ENCODE measurements at regions not wholly inside any gene's neighbourhood (a gene's known extent, or its start where the extent isn't known, plus 50 kb on each side); places are given as distances from the start of the nearest gene placed in this dataset.

- DNase-seq (no peak), ATAC-seq (no peak)
- intact Hi-C loops (cut with DNase I), result no loop called here
These were observed 119.7 kb upstream of the CD82 start for GRCh38 chr11:44445500-44446365.

DNA sequence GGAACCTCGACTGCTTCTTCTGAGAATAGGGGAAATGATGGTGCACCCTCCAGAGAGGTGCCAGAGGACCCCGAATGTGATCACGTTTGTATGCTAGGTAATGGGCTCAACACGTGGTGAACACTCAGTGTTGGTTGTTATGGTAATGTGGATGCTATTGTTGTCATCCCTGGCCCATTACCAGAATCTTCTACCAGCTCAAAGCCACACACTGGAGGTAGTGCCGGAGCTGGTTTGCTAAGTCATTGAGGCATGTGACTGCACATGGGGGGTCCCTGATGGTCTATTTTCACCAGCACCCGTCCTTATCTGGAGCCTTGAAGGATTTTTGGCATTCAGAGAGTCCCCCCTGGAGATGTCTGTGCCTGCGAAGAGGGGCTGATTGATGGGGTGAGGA is 119.1 kb upstream of the CD82 start:
- intact Hi-C loops (cut with DNase I), result no loop called here
- no peak for ATAC-seq
- DNase-seq, result no peak

DNA sequence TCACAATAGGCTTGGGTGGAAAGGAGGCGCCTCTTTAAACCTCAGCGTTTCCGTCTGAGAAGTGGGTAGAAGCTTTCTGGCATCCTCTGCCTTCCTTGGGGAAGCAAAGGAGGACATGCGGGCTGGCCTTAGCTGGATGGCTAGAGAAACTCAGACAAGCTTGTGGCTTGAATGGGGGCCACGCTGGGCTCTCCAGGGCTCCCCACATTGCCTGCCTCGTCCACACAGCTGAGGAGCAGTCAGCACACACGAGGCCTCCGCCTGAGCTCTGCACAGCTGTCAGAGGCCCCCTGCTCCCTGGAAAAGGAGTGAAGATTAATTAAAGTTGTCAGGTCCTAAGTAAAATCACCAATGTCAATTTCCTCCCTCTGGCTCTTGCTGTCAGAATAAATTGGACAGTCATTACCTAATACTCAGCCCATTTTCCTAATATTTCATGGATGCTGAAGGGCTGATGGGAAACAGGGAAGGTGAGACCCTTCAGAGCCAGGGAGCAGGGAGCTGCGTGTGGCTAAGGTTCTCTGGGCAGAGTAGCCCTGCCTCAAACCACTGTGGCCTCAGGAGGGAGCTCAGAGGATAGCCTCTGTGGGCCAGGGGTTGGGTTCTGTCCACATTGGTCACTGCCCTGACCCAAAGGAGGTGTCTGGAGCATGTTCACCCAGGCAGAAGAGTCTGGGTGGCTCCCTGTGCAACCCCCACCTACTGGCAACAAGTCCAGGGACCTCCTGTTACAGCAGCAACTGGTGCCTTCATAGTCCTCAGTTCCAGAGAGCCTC is 118.3 kb upstream of the CD82 start:
- intact Hi-C loops (cut with DNase I), result no loop called here
- DNase-seq (no peak), ATAC-seq (no peak)

DNA sequence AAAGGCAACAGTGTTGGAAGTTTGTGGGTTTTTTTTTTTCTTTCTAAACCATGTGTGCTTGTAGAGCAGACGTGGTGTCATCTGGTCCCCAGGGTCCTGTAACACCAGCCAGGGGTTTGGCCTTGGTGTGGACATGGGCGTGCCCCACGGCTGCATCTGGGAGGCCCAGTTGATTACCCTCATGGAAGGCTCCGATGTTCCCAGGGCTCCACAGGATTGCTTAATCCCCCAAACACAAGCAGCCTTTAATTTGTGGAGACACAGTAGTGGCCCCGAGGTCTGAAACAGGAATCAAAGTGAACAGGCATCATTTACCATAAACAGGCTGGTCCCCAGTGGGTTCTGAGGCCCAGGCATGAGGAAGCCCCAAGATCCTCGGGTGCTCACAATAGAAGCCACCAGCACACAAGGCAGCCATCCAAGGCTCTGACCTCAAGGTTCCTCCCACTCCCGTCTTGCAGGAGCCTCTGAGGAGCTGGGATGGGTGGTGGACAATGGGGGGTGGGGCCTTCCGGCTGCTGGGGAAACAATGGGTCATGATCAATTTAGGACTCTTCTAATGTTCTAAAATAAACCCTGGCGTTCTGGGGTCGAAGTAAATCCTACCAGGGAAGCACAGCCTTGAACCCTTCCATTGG is 115.0 kb upstream of the CD82 start:
- intact Hi-C loops (cut with DNase I), result no loop called here
- ATAC-seq (peak; percentile 41 to 69), DNase-seq (peak; percentile 36)

DNA sequence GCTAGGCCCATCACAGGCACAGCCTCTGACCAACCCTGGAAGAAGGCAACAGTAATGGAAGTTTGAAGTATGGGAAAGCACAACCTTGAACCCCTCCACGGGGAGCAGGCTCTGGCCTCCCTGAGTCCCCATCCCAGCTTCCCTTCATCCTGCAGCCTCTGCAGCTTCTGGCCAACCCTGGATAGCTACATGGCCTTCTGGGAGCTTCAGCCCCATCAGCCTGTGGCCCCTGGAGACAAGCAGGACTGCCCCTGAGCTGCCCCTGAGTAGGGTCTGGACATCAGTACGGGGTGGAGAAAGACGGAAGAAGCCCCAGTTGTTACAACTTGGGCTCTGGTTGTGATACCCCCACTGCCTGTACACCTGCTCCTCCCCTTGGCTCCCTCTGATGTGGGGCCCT is 113.8 kb upstream of the CD82 start:
- DNase-seq (no peak), ATAC-seq (no peak)
- intact Hi-C loops (cut with DNase I), result no loop called here

DNA sequence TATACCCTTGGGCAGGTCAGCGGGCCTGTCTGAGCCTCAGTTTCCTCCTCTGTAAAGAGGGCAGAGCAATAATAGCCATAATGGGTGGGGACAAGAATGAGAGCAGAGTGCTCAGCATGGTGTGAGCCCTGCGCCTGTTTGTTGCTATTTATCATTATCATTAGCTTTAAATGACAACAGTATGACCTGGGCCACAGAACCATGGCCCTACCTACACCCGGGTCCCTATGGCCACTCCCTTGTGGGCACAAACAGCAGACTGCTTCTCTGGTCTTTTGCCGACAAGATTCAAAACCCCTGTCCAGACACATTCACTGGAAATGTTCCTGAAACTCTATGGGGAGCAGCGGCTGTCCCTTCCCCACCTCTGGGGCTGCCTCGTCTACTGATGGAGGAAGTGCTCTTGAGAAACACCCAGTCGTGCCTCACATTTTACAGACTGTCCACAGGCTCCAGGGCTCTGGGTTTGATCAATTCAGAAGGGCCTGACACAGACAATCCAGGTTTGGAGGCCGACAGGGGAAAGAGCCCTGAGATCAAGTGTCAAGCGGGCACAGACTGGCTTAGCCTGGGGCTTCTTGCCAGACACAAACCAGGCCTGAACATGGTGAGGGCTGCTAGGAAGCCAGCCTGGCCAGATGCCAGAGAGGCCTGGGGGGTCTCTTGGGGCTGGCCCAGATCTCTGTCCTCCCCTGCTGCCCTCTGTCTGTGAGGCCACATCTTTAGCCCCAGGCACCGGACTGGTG is 112.5 kb upstream of the CD82 start:
- no peak for ATAC-seq
- DNase-seq, result no peak
- intact Hi-C loops (cut with DNase I), result no loop called here

- DNase-seq (no peak), ATAC-seq (no peak)
- intact Hi-C loops (cut with DNase I), result no loop called here
These were observed 111.6 kb upstream of the CD82 start for GRCh38 chr11:44453871-44454270.

GRCh38 chr11:44454666-44455065 is 110.8 kb upstream of the CD82 start:
- intact Hi-C loops (cut with DNase I), result no loop called here
- DNase-seq (no peak), ATAC-seq (peak; percentile 28 to 32)

DNA sequence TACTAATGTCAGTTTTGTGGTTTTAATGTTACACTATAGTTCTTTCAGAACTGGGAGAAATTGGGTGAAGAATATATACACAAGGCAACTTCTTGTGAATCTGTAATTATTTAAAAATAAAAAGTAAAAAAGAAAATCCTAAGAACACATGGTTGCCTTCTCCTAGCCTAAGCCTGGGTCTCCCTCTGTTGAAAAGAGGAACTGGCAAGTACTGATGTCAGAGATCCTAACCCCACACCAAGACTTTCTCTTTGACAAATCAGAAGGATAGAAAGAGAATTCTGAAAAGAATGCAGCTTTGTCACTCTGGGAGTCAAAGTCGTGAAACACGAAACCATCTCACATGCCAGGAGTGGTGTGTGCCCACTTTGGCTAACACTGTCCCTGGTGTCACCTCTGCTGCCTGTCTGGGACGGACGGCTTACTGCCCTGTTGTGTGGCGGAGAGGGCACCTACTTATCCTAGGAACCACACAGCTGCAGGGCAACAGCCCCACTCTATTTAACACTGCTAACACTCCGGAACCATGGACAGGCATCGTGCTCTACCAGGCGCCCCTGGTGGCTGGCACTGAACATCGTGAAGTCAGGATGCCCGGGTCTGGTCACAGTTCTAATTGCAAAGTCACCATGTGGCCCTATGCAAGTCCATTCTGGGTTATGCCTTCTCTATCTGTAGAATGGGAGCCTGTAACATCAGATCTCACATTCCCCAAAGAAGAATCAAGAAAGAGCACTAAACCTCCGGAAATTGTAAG is 108.7 kb upstream of the CD82 start:
- intact Hi-C loops (cut with DNase I), result no loop called here
- DNase-seq (no peak), ATAC-seq (peak; percentile 59 to 68)

- ATAC-seq (no peak), DNase-seq (no peak)
- intact Hi-C loops (cut with DNase I), result no loop called here
These were observed 107.6 kb upstream of the CD82 start for GRCh38 chr11:44457862-44458261.

- no peak for DNase-seq
- intact Hi-C loops (cut with DNase I), result no loop called here
- no peak for ATAC-seq
These were observed 101.7 kb upstream of the CD82 start for GRCh38 chr11:44463751-44464150.

GRCh38 chr11:44464741-44465140 is 100.7 kb upstream of the CD82 start:
- DNase-seq (no peak), ATAC-seq (no peak)
- intact Hi-C loops (cut with DNase I), result no loop called here

DNA sequence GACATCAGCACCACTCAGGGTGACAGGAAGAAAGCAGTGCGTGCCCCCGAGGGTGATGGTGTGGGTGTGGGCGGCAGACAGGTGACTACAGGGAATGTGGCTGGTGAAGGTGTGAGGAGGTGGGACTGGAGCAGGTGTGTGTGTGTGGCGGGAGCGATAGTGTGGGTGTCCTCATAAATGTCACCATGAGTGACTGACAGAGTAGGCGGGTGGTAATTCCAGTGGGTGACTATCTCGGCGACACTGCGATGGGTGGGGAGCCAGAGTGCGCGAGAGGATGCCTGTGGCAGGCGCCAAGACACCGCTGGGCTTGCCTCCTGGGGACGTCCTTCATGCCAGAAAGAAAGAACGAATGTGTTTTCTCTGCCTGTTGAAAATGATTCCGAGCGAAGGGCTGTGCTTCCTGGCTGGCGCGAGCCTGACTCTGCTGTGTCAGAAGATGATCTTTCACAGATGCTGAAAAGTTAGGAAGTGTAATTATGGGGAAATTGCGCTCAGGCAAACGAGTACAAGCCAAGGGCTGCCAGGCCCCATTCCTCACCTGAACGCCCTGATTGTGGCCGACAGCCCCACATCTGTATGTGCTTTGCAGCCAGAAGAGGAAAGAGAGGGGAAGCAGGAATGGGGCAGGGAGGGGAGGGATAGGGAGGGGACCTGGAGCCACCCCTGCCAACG is 98.8 kb upstream of the CD82 start:
- intact Hi-C loops (cut with DNase I), result no loop called here
- ATAC-seq, result no peak
- no peak for DNase-seq

- intact Hi-C loops (cut with DNase I), result no loop called here
- ATAC-seq, result no peak
- DNase-seq, result no peak
These were observed 98.0 kb upstream of the CD82 start for GRCh38 chr11:44467413-44467812.

DNA sequence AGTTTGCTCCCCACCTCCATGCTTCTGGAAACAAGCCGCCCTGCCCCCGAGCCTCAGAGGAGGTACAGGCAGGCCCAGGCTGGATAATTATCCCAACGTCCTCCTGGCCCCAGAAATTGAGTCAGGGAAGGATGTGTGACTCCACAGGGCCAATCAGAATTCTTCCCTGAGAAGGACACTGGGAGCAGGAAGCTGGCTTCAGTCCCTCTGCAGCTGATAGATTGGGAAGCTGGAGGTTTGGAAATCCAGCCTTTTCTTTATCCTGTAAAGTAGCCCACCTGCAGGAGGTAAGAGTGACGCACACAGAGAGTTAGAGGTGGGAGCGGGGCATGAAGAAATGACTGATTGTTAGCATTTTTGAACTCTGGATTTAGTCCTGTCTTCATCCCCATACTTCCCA is 97.5 kb upstream of the CD82 start:
- no peak for ATAC-seq
- DNase-seq, result no peak
- intact Hi-C loops (cut with DNase I), result no loop called here

DNA sequence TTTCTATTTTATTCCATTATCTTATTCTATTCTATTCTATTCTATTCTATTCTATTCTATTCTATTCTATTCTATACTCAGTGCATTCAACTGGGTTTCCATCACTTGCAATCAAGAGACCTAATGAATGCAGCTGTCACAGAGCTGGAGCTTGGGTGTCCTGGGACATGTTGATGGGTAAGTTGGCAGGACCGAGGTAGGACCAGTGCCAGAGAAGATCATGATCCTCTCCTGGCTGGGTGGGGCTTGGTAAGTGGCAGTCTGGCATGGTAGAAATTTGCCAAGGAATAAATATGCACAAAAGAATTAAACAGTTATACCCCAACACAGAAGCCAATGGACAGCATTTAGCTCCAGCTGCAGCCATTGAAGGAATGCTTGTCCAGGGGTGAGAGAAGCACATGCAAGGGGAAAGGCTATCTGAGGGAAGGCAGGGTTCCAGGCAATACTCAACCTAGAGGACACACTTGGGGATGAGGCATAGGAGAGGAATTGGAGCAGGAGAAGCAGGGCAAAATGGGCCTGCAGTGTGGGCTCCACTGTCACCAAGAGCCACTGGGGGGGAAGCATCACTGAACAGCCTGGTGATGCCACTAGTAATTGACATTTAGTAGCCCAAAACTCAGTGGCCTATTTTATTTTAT is 97.0 kb upstream of the CD82 start:
- DNase-seq (no peak), ATAC-seq (peak; percentile 59 to 76)

GRCh38 chr11:44469412-44469811 is 96.1 kb upstream of the CD82 start:
- intact Hi-C loops (cut with DNase I), result no loop called here
- no peak for ATAC-seq
- DNase-seq, result no peak

More for the DNA sequence above, 97.0 kb upstream of the CD82 start:
- intact Hi-C loops (cut with DNase I), result no loop called here

DNA sequence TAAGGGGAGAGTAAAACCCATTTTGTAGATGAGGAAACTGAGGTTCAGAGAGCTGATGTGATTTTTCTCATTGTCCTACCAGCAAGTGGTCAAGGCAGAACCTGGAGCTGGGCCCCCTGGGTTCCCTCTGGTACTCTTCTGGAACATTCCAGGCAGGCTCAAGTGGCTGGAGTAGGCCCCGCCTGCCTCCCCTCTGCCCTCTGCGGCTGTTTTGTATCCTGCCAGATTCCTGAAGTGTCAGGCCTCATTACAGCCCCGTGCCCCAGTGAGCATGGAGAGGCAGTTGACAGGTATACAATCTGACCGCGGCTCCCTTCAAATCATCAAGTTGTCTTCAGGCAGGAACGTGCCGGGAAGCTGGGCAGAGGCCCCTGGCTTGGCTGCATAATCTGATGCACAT is 94.6 kb upstream of the CD82 start:
- no peak for DNase-seq
- intact Hi-C loops (cut with DNase I), result no loop called here
- ATAC-seq, result peak; percentile 22 to 34

All from left cardiac atrium (tissue), 4 donors.